ENCODE measurements at regions not wholly inside any gene's neighbourhood (a gene's known extent, or its start where the extent isn't known, plus 50 kb on each side); places are given as distances from the start of the nearest gene placed in this dataset.

DNA sequence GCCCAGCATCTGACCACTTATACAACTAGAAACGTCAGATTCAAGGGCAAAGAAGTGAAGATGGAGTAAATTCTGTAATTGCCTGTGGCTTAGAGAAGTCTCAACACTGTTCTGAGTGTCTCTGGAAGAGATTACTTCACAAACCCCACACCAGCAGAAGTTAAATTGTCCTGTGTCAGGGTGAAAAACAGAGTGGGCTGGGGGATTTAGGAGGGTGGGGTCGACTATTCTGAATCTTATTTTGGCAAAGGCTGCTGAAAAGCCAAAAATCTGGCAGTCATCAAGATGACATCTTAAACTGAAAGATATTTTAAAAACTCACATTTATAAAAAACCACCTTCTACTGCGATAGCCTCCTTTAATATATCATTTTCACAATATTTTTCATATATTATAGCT is 180.8 kb downstream of the KLHL28 start:
- no peak overlapping the region for H3K56ac ChIP-seq (ENCODE audit: extremely low read depth, insufficient read depth, low read length)
- H2AK5ac ChIP-seq (ENCODE audit: low read depth, low read length): no peak overlapping the region
- no peak overlapping the region for H3K4ac ChIP-seq (ENCODE audit: low read depth, low read length)
- ChIA-PET POLR2A (ENCODE audit: unreplicated experiment) (no interaction called here), CTCF (no interaction called here)
- WGBS, 2 experiments (ENCODE audit: extremely low coverage in 2 of 2, insufficient read length in 1 of 2): 100% methylated on average over 1 of the region's 3 CpGs; no CpG with 5 or more reads in 1 of the 2 experiments
- no TSS peak for BruUV-seq (replicated peaks)
- H3K23ac ChIP-seq (ENCODE audit: low read depth, low read length): no peak overlapping the region
- H4K91ac ChIP-seq (ENCODE audit: insufficient read depth, low read depth, low read length): no peak overlapping the region
- ATAC-seq (ENCODE audit: low read depth) (no peak), DNase-seq (no peak)
- H3K4me2 ChIP-seq (ENCODE audit: low read depth, low read length): no peak overlapping the region
- in situ Hi-C loops (cut with MboI; ENCODE audit: low sequenced_read_pairs) (no loop called here), dilution Hi-C loops (cut with HindIII; ENCODE audit: low sequenced_read_pairs, unreplicated experiment) (no loop called here), intact Hi-C loops (cut with micrococcal nuclease) (no loop called here)
- no peaks in the 10 kb centered on the region for H3K79me1 ChIP-seq (ENCODE audit: low read depth in 1 of 2, low read length in 2 of 2)
- H2BK20ac ChIP-seq (ENCODE audit: low read depth, low read length): no peak overlapping the region
- H2BK5ac ChIP-seq (ENCODE audit: low read depth, low read length, poor library complexity, severe bottlenecking): no peak overlapping the region
- H3K9ac ChIP-seq (ENCODE audit: low read depth, low read length): no peak overlapping the region
- H2AFZ ChIP-seq (replicated peaks; ENCODE audit: low read length, poor library complexity): no peak overlapping the region
- no peaks in the 10 kb centered on the region for H3K27me3 ChIP-seq (ENCODE audit: control insufficient read depth, insufficient read depth, low read length)
- no peak for TF ChIP-seq RCOR1 (IDR thresholded peaks at IDR 0.05; ENCODE audit: insufficient replicate concordance, low read length)
- no peak for TF ChIP-seq CHD1 (IDR thresholded peaks at IDR 0.05; ENCODE audit: low read depth, low read length)
- TF ChIP-seq, protein P1, sequence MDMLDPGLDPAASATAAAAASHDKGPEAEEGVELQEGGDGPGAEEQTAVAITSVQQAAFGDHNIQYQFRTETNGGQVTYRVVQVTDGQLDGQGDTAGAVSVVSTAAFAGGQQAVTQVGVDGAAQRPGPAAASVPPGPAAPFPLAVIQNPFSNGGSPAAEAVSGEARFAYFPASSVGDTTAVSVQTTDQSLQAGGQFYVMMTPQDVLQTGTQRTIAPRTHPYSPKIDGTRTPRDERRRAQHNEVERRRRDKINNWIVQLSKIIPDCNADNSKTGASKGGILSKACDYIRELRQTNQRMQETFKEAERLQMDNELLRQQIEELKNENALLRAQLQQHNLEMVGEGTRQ (IDR thresholded peaks at IDR 0.05; ENCODE audit: low read depth, low read length): no peak
- no peak for TF ChIP-seq NFE2L2 (IDR thresholded peaks at IDR 0.05; ENCODE audit: low read depth, low read length)
- TF ChIP-seq RFX5 (IDR thresholded peaks at IDR 0.05; ENCODE audit: low read depth, low read length): no peak
- no peak for TF ChIP-seq CEBPB (IDR thresholded peaks at IDR 0.05; ENCODE audit: low read depth, low read length)
- no peak for TF ChIP-seq RAD21 (IDR thresholded peaks at IDR 0.05; ENCODE audit: low read length)
- TF ChIP-seq, protein P2, sequence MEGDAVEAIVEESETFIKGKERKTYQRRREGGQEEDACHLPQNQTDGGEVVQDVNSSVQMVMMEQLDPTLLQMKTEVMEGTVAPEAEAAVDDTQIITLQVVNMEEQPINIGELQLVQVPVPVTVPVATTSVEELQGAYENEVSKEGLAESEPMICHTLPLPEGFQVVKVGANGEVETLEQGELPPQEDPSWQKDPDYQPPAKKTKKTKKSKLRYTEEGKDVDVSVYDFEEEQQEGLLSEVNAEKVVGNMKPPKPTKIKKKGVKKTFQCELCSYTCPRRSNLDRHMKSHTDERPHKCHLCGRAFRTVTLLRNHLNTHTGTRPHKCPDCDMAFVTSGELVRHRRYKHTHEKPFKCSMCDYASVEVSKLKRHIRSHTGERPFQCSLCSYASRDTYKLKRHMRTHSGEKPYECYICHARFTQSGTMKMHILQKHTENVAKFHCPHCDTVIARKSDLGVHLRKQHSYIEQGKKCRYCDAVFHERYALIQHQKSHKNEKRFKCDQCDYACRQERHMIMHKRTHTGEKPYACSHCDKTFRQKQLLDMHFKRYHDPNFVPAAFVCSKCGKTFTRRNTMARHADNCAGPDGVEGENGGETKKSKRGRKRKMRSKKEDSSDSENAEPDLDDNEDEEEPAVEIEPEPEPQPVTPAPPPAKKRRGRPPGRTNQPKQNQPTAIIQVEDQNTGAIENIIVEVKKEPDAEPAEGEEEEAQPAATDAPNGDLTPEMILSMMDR (conservative IDR thresholded peaks at IDR 0.05; ENCODE audit: low read depth, low read length): no peak
- no peak for TF ChIP-seq SMC3 (IDR thresholded peaks at IDR 0.05; ENCODE audit: low read depth, low read length)
- no peak for TF ChIP-seq MAFK (IDR thresholded peaks at IDR 0.05; ENCODE audit: low read depth, low read length)
- no peak overlapping the region for H3K18ac ChIP-seq (ENCODE audit: low read depth, low read length)
- H3K27ac ChIP-seq (ENCODE audit: insufficient read depth, low read length): no peak overlapping the region
- no peaks in the 10 kb centered on the region for H3K9me3 ChIP-seq (ENCODE audit: control insufficient read depth, insufficient read depth, low read length)
- no peaks in the 10 kb centered on the region for H3K36me3 ChIP-seq (ENCODE audit: control insufficient read depth, insufficient read depth, low read length)
- H3K9me1 ChIP-seq (ENCODE audit: insufficient read depth, low read length): no peaks in the 10 kb centered on the region
- H2BK120ac ChIP-seq (ENCODE audit: low read depth, low read length): no peak overlapping the region
- H2AK9ac ChIP-seq (replicated peaks; ENCODE audit: low read depth, low read length, poor library complexity): no peak overlapping the region
- no peak overlapping the region for H4K8ac ChIP-seq (ENCODE audit: low read depth in 2 of 2, low read length in 2 of 2)
- no peak overlapping the region for H4K5ac ChIP-seq (ENCODE audit: low read depth, low read length)
- H3K4me1 ChIP-seq (ENCODE audit: control insufficient read depth, insufficient read depth, low read length): no peaks in the 10 kb centered on the region; the same call in 1 of the 2 replicates
- no peak overlapping the region for H3K4me3 ChIP-seq (ENCODE audit: insufficient read depth, low read depth, low read length)
- no peaks in the 10 kb centered on the region for H4K20me1 ChIP-seq (ENCODE audit: insufficient read depth, low read length)
- no peak overlapping the region for H3K14ac ChIP-seq (replicated peaks; ENCODE audit: low read depth, low read length)
- no peak overlapping the region for H2BK15ac ChIP-seq (ENCODE audit: low read depth, low read length)

Measured in IMR-90 (cell line).